Activated CD4-positive, alpha-beta T cell treated with anti-CD3 and anti-CD28 coated beads, Interleukin-2, amount 10 ng/mL, durations not matched to agents 7 days and 5 days (primary cell): ENCODE measurements at regions not wholly inside any gene's neighbourhood (a gene's known extent, or its start where the extent isn't known, plus 50 kb on each side); places are given as distances from the start of the nearest gene placed in this dataset.
"Not testable (repeated sequence)": the region's sequence is repeated elsewhere in the genome, so short reads cannot be mapped to it uniquely, and the experiment has no call there.

Experiments
- CTCF ChIA-PET: fragments of 350-600 bp; sonication (Branson Sonifier 250); formaldehyde crosslinking; loops from one replicate; lab custom pipeline; 2021; ENCODE audit warnings: antibody characterized with exemption; lab: Charles Lee
- POLR2A ChIA-PET: fragments of 350-600 bp; sonication (Branson Sonifier 250); formaldehyde crosslinking; loops from one replicate; lab custom pipeline; 2021; ENCODE audit warnings: antibody characterized with exemption; lab: Charles Lee
- DNase-seq: peaks from one replicate; pipeline ENCODE4 v3.0.0-alpha.2; 2020
- H3K27ac Mint-ChIP-seq: one replicate; pipeline ENCODE4 v1.8.0; 2021; ENCODE audit warnings: mild to moderate bottlenecking, moderate library complexity, mixed read lengths
- H3K27me3 Mint-ChIP-seq: one replicate; pipeline ENCODE4 v1.8.0; 2021; ENCODE audit warnings: mixed read lengths
- H3K36me3 Mint-ChIP-seq: one replicate; pipeline ENCODE4 v1.8.0; 2021; ENCODE audit warnings: low read depth, mixed read lengths
- H3K4me1 Mint-ChIP-seq: one replicate; pipeline ENCODE4 v1.8.0; 2021; ENCODE audit warnings: mixed read lengths
- H3K4me3 Mint-ChIP-seq: one replicate; pipeline ENCODE4 v1.8.0; 2021; ENCODE audit warnings: mild to moderate bottlenecking, moderate library complexity, mixed read lengths
- H3K9me3 Mint-ChIP-seq: one replicate; pipeline ENCODE4 v1.8.0; 2021; ENCODE audit warnings: mixed read lengths

GRCh38 chr10:83991986-83992753 lies 147.1 kb upstream of the GHITM start:
- Mint-ChIP-seq H3K27ac (no peak overlapping the region), H3K27me3 (no peaks in the 10 kb centered on the region), H3K4me3 (no peak overlapping the region), H3K9me3 (no peaks in the 10 kb centered on the region), H3K36me3 (no peaks in the 10 kb centered on the region), H3K4me1 (peaks cover 6% of the 10 kb centered on the region)
- ChIA-PET CTCF (no interaction called here), POLR2A (no interaction called here)
- peak; percentile 15 for DNase-seq

- no peaks in the 10 kb centered on the region for H3K36me3 Mint-ChIP-seq
- H3K4me1 Mint-ChIP-seq, result peaks cover 6% of the 10 kb centered on the region
- no peak overlapping the region for H3K27ac Mint-ChIP-seq
- DNase-seq, result no peak
- CTCF ChIA-PET, result no interaction called here
- no peak overlapping the region for H3K4me3 Mint-ChIP-seq
- H3K9me3 Mint-ChIP-seq, result no peaks in the 10 kb centered on the region
- H3K27me3 Mint-ChIP-seq, result peaks cover 5% of the 10 kb centered on the region
- POLR2A ChIA-PET, result no interaction called here
Observed at GRCh38 chr10:83994325-83994724, 145.0 kb upstream of the GHITM start.

DNA sequence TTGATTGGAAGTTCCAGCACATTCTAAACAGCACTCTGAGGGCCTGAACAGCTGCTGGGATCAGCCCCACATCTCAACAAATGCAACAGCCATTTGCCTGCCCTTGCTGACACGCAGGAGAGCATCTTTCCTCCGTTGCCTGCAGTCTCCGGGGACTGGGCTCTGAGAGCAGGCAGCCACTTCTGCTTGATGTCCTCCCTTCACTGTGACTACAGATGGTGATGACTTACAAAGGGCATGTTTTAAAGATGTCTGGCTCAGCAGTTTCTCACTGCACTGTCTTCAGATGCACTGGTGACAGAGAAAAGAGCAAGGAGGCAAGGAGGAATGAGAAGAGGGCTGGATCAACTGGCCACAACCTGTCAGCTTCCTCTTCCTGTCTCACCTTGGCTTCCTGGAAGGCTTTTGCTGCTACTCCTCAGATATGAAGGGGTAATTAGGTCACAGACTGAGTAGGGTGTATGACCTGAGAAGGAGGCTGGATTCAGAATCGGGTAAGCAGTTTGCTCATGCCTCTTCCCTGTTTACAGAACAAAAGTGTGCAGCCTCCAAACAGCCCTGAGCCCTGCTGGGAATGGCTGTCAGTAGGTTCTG lies 143.5 kb upstream of the GHITM start:
- no peak for DNase-seq
- POLR2A ChIA-PET, result no interaction called here
- CTCF ChIA-PET, result no interaction called here
- Mint-ChIP-seq H3K9me3 (no peaks in the 10 kb centered on the region), H3K27me3 (peaks cover 5% of the 10 kb centered on the region), H3K4me3 (no peak overlapping the region), H3K27ac (no peak overlapping the region), H3K36me3 (no peaks in the 10 kb centered on the region), H3K4me1 (peaks cover 6% of the 10 kb centered on the region)

DNA sequence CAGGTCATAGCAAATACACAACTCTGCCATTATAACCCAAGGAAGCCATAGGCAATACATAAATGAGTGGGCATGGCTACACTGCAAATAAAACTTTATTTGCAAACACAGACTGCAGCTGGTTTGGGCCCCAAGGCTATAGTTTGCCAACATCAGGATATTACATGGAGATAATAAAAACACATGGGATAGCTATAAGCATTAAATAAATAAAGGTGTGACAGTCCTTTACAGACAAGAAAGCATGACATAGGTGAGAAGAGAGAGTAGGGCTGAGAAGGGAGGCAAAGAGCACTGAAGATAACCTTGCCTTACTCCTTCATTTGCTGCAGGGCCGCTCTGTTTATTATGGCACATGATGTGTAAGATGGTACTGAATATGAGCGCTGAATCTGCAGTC lies 135.1 kb upstream of the GHITM start:
- no peaks in the 10 kb centered on the region for H3K36me3 Mint-ChIP-seq
- no peak overlapping the region for H3K4me3 Mint-ChIP-seq
- ChIA-PET CTCF (no interaction called here), POLR2A (no interaction called here)
- H3K4me1 Mint-ChIP-seq, result no peaks in the 10 kb centered on the region
- H3K27ac Mint-ChIP-seq, result no peak overlapping the region
- peaks cover 9% of the 10 kb centered on the region for H3K27me3 Mint-ChIP-seq
- H3K9me3 Mint-ChIP-seq, result no peaks in the 10 kb centered on the region
- DNase-seq, result no peak

DNA sequence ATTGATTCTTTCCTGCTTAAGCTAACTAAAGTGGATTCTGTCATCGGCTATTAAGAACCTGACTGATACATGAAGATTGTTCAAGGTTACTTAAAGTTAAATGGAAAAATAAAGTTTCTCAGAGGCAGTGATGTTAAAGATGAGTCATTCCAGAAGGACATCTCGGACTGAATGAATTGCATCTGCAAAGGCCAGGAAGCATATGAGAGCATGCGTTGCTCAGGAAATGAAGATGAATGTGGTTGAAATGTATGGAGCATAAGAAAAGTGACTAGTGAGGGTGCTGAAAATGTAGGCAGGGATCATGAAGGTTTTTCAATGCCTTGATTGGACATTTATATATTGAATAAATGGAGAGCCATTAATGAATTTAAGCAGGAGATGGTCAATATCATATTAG lies 133.9 kb upstream of the GHITM start:
- ChIA-PET CTCF (interaction anchor here (0.7 kb wide), 1 partner anchor 9 kb away, joined by 6 read pairs; no protein-coding TSS in a partner anchor), POLR2A (no interaction called here)
- no peak overlapping the region for H3K4me3 Mint-ChIP-seq
- H3K27me3 Mint-ChIP-seq, result peaks cover 12% of the 10 kb centered on the region
- no peak for DNase-seq
- no peaks in the 10 kb centered on the region for H3K9me3 Mint-ChIP-seq
- no peak overlapping the region for H3K27ac Mint-ChIP-seq
- no peaks in the 10 kb centered on the region for H3K4me1 Mint-ChIP-seq
- H3K36me3 Mint-ChIP-seq, result no peaks in the 10 kb centered on the region

- no peak for DNase-seq
- no peaks in the 10 kb centered on the region for H3K4me1 Mint-ChIP-seq
- CTCF ChIA-PET, result no interaction called here
- peaks cover 12% of the 10 kb centered on the region for H3K27me3 Mint-ChIP-seq
- H3K27ac Mint-ChIP-seq, result no peak overlapping the region
- H3K4me3 Mint-ChIP-seq, result no peak overlapping the region
- no peaks in the 10 kb centered on the region for H3K9me3 Mint-ChIP-seq
- POLR2A ChIA-PET, result no interaction called here
- H3K36me3 Mint-ChIP-seq, result no peaks in the 10 kb centered on the region
Observed at GRCh38 chr10:84007482-84007881, 131.8 kb upstream of the GHITM start.

- no peak overlapping the region for H3K4me3 Mint-ChIP-seq
- H3K27ac Mint-ChIP-seq, result no peak overlapping the region
- DNase-seq, result peak; percentile 42
- H3K4me1 Mint-ChIP-seq, result peaks cover 9% of the 10 kb centered on the region
- H3K36me3 Mint-ChIP-seq, result no peaks in the 10 kb centered on the region
- ChIA-PET CTCF (no interaction called here), POLR2A (no interaction called here)
- H3K9me3 Mint-ChIP-seq, result no peaks in the 10 kb centered on the region
- H3K27me3 Mint-ChIP-seq, result peaks cover 14% of the 10 kb centered on the region
Observed at GRCh38 chr10:84008878-84009277, 130.4 kb upstream of the GHITM start.

DNA sequence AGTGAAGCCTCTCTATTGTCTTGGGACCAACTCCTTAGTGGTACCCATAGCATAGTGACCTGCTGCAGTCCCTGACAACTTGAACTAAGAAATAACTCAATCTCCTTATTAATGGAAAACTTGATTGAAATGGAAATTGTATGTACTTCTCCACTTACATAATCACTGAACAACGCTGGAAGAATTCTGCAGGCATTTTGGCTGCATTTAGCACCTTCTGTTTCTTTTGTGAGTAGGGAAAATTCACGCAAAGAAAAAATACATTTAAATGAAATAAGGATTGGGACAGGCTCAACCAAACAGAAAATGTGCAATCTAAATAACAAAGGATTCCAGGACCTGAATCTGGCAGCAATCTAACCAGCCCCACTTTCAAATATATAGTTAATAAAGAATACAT lies 126.9 kb upstream of the GHITM start:
- Mint-ChIP-seq H3K4me1 (peaks cover 9% of the 10 kb centered on the region), H3K27me3 (peaks cover 8% of the 10 kb centered on the region), H3K9me3 (no peaks in the 10 kb centered on the region), H3K27ac (no peak overlapping the region), H3K4me3 (no peak overlapping the region), H3K36me3 (no peaks in the 10 kb centered on the region)
- ChIA-PET POLR2A (no interaction called here), CTCF (no interaction called here)
- DNase-seq, result no peak

DNA sequence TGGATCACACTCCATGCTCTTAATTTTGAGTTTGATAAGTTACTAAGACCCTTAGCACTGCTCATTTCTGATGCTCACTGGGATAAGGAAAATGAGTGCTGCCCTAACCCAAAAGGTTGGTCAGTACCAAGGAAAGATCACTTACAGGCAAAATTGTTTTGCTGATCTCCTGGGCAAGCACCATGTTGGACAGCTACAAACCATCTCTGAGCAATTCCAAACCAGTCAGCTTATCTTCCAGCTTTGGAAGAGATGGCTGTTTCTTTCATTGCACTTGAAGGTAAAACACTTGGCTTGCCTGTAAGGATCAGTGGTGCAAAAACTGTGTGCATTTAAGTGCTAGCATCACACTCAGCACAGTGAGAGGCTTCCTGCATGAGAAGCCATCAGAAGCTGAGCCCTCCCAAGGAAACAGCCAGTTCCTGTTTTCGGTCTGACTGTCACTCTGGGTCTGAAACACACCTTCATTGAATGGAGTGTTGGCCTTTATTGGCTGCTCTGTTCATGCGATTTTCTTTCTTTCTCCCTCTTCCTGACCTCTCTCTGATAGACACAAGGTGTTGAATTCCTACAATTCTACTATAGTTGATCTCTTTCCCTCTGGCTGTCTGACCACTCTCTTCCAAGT lies 126.4 kb upstream of the GHITM start:
- Mint-ChIP-seq H3K4me1 (peaks cover 9% of the 10 kb centered on the region), H3K4me3 (no peak overlapping the region), H3K27ac (peak overlapping the region; percentile 65), H3K9me3 (no peaks in the 10 kb centered on the region), H3K36me3 (no peaks in the 10 kb centered on the region), H3K27me3 (peaks cover 8% of the 10 kb centered on the region)
- POLR2A ChIA-PET, result no interaction called here
- peak; percentile 12 for DNase-seq
- CTCF ChIA-PET, result no interaction called here

- Mint-ChIP-seq H3K9me3 (peaks cover under 1% of the 10 kb centered on the region), H3K27me3 (peaks cover 5% of the 10 kb centered on the region), H3K4me1 (peaks cover 9% of the 10 kb centered on the region), H3K36me3 (no peaks in the 10 kb centered on the region), H3K27ac (no peak overlapping the region), H3K4me3 (no peak overlapping the region)
- no peak for DNase-seq
- ChIA-PET POLR2A (no interaction called here), CTCF (no interaction called here)
Observed at GRCh38 chr10:84015877-84016595, 123.3 kb upstream of the GHITM start.

DNA sequence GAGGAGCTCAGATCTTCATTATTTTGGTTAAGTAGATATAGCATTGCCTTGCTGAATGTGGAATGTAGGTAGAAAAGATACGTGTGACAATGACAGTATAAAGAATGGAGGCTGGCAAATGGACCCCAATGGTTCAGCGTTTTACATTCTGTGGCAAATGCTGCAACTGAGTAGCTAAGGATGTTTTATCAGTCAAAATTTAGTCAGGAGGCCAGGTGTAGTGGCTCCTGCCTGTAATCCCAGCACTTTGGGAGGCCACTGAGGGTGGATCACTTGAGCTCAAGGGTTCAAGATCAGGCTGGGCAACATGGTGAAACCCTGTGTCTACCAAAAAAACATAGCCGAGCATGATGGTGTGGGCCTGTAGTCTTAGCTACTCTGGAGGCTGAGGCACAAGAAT lies 120.5 kb upstream of the GHITM start:
- CTCF ChIA-PET, result interaction anchor here (0.6 kb wide), 1 partner anchor 436 kb away, joined by 4 read pairs; no protein-coding TSS in a partner anchor

DNA sequence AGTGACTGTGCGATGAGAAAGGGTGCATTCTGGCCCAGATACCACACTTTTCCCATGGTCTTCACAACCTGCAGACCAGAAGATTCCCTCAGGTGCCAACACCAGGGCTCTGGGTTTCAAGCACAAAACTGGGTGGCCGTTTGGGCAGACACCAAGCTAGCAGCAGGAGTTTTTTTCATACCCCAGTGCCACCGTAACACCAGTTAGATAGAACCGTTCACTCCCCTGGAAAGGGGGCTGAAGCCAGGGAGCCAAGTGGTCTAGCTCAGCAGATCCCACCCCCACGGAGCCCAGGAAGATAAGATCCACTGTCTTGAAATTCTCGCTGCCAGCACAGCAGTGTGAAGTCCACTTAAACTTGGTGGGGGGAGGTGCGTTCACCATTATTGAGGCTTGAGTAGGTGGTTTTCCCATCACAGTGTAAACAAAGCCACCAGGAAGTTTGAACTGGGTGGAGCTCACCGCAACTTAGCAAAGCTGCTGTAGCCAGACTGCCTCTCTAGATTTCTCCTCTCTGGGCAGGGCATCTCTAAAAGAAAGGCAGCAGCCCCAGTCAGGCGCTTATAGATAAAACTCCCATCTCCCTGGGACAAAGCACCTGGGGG lies 119.4 kb upstream of the GHITM start:
- DNase-seq, CTCF ChIA-PET, H3K36me3 Mint-ChIP-seq, POLR2A ChIA-PET, H3K27me3 Mint-ChIP-seq, H3K9me3 Mint-ChIP-seq, H3K4me3 Mint-ChIP-seq, H3K4me1 Mint-ChIP-seq: not testable (repeated sequence)
- peak overlapping the region; percentile 46 for H3K27ac Mint-ChIP-seq

More for the DNA sequence above, 120.5 kb upstream of the GHITM start:
- no peak overlapping the region for H3K27ac Mint-ChIP-seq
- H3K9me3 Mint-ChIP-seq, result peaks cover 3% of the 10 kb centered on the region
- DNase-seq, result no peak
- H3K4me3 Mint-ChIP-seq, result no peak overlapping the region
- H3K4me1 Mint-ChIP-seq, result peaks cover 1% of the 10 kb centered on the region
- peaks cover 9% of the 10 kb centered on the region for H3K27me3 Mint-ChIP-seq
- H3K36me3 Mint-ChIP-seq, result no peaks in the 10 kb centered on the region
- POLR2A ChIA-PET, result no interaction called here
